ENCODE measurements at regions not wholly inside any gene's neighbourhood (a gene's known extent, or its start where the extent isn't known, plus 50 kb on each side); places are given as distances from the start of the nearest gene placed in this dataset.
"Not testable (repeated sequence)": the region's sequence is repeated elsewhere in the genome, so short reads cannot be mapped to it uniquely, and the experiment has no call there.

DNA sequence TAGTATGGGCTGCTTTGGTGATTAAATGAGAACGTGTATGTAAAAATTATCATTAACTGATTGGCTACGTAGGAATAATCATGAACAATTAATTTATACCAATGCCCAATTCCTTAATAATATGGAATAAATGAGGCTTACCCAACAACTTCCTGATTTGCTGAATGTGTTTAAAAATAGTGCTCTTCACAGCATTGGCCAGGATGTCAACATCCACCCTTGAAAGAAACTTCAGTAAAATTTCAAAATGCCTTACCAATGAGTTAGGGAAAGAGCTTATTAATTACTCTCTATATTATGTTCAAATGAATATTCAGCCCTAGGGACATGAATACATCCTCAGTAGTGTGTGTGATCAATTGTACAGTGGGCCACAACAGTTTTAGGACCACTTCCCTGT, 401.4 kb downstream of the PSAT1 start:
- Histone ChIP-seq H3K9me3 (ENCODE audit: control insufficient read depth, insufficient read depth, low read length) (no peaks in the 10 kb centered on the region), H3K27me3 (ENCODE audit: control insufficient read depth, insufficient read depth, low read length) (no peaks in the 10 kb centered on the region), H3K27ac (ENCODE audit: low read depth, low read length) (no peak overlapping the region), H3K4me3 (ENCODE audit: low read depth, low read length) (no peak overlapping the region)
- CTCF ChIA-PET: interaction anchor here (0.7 kb wide), 1 partner anchor 260 kb away, joined by 3 read pairs; no protein-coding TSS in a partner anchor
- POLR2A ChIA-PET: interaction anchor here (0.8 kb wide), 1 partner anchor 9 kb away, joined by 3 read pairs; no protein-coding TSS in a partner anchor
- TF ChIP-seq CTCF (IDR thresholded peaks at IDR 0.05; ENCODE audit: low read depth, low read length): no peak
- no peak for DNase-seq (ENCODE audit: low read depth, low spot score)

GRCh38 chr9:78699217-78699616, 402.3 kb downstream of the PSAT1 start:
- H3K4me3 ChIP-seq (ENCODE audit: low read depth, low read length); CTCF ChIA-PET; DNase-seq (ENCODE audit: low read depth, low spot score); H3K9me3 ChIP-seq (ENCODE audit: control insufficient read depth, insufficient read depth, low read length); H3K27me3 ChIP-seq (ENCODE audit: control insufficient read depth, insufficient read depth, low read length); H3K27ac ChIP-seq (ENCODE audit: low read depth, low read length): not testable (repeated sequence)
- POLR2A ChIA-PET: interaction anchor here (0.8 kb wide), 1 partner anchor 9 kb away, joined by 3 read pairs; no protein-coding TSS in a partner anchor

GRCh38 chr9:78704153-78704552, 407.2 kb downstream of the PSAT1 start:
- H3K9me3 ChIP-seq (ENCODE audit: control insufficient read depth, insufficient read depth, low read length); H3K4me3 ChIP-seq (ENCODE audit: low read depth, low read length); H3K27me3 ChIP-seq (ENCODE audit: control insufficient read depth, insufficient read depth, low read length); H3K27ac ChIP-seq (ENCODE audit: low read depth, low read length); POLR2A ChIA-PET; DNase-seq (ENCODE audit: low read depth, low spot score): not testable (repeated sequence)
- CTCF ChIA-PET: interaction anchor here (1.1 kb wide), 1 partner anchor 28 kb away, joined by 3 read pairs; no protein-coding TSS in a partner anchor

GRCh38 chr9:78707080-78707479, 410.2 kb downstream of the PSAT1 start:
- no peak for DNase-seq (ENCODE audit: low read depth, low spot score)
- POLR2A ChIA-PET: interaction anchor here (0.6 kb wide), 1 partner anchor 30 kb away, joined by 4 read pairs; no protein-coding TSS in a partner anchor
- TF ChIP-seq CTCF (IDR thresholded peaks at IDR 0.05; ENCODE audit: low read depth, low read length): no peak
- Histone ChIP-seq H3K27me3 (ENCODE audit: control insufficient read depth, insufficient read depth, low read length) (no peaks in the 10 kb centered on the region), H3K4me3 (ENCODE audit: low read depth, low read length) (no peak overlapping the region), H3K27ac (ENCODE audit: low read depth, low read length) (no peak overlapping the region), H3K9me3 (ENCODE audit: control insufficient read depth, insufficient read depth, low read length) (peaks cover 2% of the 10 kb centered on the region; the same call in 1 of the 2 replicates)
- CTCF ChIA-PET: interaction anchor here (0.8 kb wide), 1 partner anchor 23 kb away, joined by 3 read pairs; no protein-coding TSS in a partner anchor

- DNase-seq (ENCODE audit: low read depth, low spot score): peak; percentile 32
- no peak overlapping the region for H3K27ac ChIP-seq (ENCODE audit: low read depth, low read length)
- CTCF ChIA-PET: interaction anchor here (0.8 kb wide), 1 partner anchor 23 kb away, joined by 3 read pairs; no protein-coding TSS in a partner anchor
- no peak for TF ChIP-seq CTCF (IDR thresholded peaks at IDR 0.05; ENCODE audit: low read depth, low read length)
- POLR2A ChIA-PET: interaction anchor here (0.6 to 0.8 kb wide), 3 partner anchors 9 to 164 kb away, joined by 3 to 4 read pairs (median 4); no protein-coding TSS in a partner anchor
- H3K9me3 ChIP-seq (ENCODE audit: control insufficient read depth, insufficient read depth, low read length): peaks cover 2% of the 10 kb centered on the region; the same call in 1 of the 2 replicates
- H3K27me3 ChIP-seq (ENCODE audit: control insufficient read depth, insufficient read depth, low read length): no peaks in the 10 kb centered on the region
- no peak overlapping the region for H3K4me3 ChIP-seq (ENCODE audit: low read depth, low read length)
These were observed 410.6 kb downstream of the PSAT1 start for GRCh38 chr9:78707481-78707991.

GRCh38 chr9:78712903-78713613, 416.1 kb downstream of the PSAT1 start:
- Histone ChIP-seq H3K9me3 (ENCODE audit: control insufficient read depth, insufficient read depth, low read length) (no peaks in the 10 kb centered on the region), H3K27me3 (ENCODE audit: control insufficient read depth, insufficient read depth, low read length) (no peaks in the 10 kb centered on the region), H3K27ac (ENCODE audit: low read depth, low read length) (no peak overlapping the region), H3K4me3 (ENCODE audit: low read depth, low read length) (no peak overlapping the region)
- DNase-seq (ENCODE audit: low read depth, low spot score): no peak
- ChIA-PET POLR2A (no interaction called here), CTCF (no interaction called here)
- no peak for TF ChIP-seq CTCF (IDR thresholded peaks at IDR 0.05; ENCODE audit: low read depth, low read length)
